ENCODE measurements at regions not wholly inside any gene's neighbourhood (a gene's known extent, or its start where the extent isn't known, plus 50 kb on each side); places are given as distances from the start of the nearest gene placed in this dataset.

DNA sequence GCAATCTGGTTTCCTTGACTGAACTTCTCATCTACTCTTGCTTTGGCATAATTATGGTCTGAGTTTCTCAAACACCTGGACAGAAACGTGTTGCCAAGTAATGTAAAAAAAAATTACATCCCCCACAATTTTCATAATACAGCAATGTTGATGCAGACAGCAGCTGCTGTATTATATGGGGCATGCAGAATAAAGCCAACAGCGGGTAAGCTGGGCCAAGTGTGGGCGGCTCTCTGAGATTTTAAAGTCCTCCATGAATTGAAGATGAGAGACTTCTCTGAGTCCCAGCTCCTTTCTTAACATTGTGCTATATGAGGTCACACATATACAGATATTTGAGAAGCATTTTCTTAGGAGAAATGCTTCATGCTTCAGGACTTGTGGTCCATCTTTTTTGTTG is 881.2 kb downstream of the GALC start:
- Mint-ChIP-seq H3K4me3 (ENCODE audit: unreplicated experiment) (no peak overlapping the region), H3K27me3 (ENCODE audit: unreplicated experiment) (no peaks in the 10 kb centered on the region), H3K27ac (ENCODE audit: unreplicated experiment) (no peak overlapping the region), H3K36me3 (ENCODE audit: low read depth, unreplicated experiment) (no peaks in the 10 kb centered on the region), H3K9me3 (ENCODE audit: unreplicated experiment) (no peaks in the 10 kb centered on the region), H3K4me1 (ENCODE audit: unreplicated experiment) (peaks cover 17% of the 10 kb centered on the region)
- TF ChIP-seq, protein P1, sequence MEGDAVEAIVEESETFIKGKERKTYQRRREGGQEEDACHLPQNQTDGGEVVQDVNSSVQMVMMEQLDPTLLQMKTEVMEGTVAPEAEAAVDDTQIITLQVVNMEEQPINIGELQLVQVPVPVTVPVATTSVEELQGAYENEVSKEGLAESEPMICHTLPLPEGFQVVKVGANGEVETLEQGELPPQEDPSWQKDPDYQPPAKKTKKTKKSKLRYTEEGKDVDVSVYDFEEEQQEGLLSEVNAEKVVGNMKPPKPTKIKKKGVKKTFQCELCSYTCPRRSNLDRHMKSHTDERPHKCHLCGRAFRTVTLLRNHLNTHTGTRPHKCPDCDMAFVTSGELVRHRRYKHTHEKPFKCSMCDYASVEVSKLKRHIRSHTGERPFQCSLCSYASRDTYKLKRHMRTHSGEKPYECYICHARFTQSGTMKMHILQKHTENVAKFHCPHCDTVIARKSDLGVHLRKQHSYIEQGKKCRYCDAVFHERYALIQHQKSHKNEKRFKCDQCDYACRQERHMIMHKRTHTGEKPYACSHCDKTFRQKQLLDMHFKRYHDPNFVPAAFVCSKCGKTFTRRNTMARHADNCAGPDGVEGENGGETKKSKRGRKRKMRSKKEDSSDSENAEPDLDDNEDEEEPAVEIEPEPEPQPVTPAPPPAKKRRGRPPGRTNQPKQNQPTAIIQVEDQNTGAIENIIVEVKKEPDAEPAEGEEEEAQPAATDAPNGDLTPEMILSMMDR (IDR thresholded peaks at IDR 0.05; ENCODE audit: unreplicated experiment) = no peak
- DNase-seq (ENCODE audit: low spot score) = no peak

DNA sequence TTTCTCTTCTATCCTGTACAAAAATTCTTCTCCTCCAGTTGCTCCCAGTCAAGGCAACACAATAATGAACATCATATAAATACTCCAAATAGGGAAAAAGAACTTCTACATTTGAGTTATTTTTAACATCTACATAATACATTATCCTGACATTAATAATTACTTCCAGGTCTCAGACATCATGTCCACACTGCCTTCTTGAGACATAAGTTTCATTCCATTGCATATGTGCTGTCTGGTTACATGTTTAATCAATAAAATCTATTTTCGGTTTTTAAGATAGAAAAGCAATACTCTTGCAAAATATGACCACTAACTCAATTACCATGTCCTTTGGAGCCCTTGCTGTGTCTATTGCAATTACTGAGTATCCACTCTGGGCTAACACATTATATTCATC is 881.9 kb downstream of the GALC start:
- no peak overlapping the region for H3K4me3 Mint-ChIP-seq (ENCODE audit: unreplicated experiment)
- TF ChIP-seq, protein P1 (IDR thresholded peaks at IDR 0.05; ENCODE audit: unreplicated experiment) = no peak
- H3K36me3 Mint-ChIP-seq (ENCODE audit: low read depth, unreplicated experiment) = no peaks in the 10 kb centered on the region
- no peaks in the 10 kb centered on the region for H3K9me3 Mint-ChIP-seq (ENCODE audit: unreplicated experiment)
- no peak overlapping the region for H3K27ac Mint-ChIP-seq (ENCODE audit: unreplicated experiment)
- no peak for DNase-seq (ENCODE audit: low spot score)
- peaks cover 17% of the 10 kb centered on the region for H3K4me1 Mint-ChIP-seq (ENCODE audit: unreplicated experiment)
- H3K27me3 Mint-ChIP-seq (ENCODE audit: unreplicated experiment) = no peaks in the 10 kb centered on the region

DNA sequence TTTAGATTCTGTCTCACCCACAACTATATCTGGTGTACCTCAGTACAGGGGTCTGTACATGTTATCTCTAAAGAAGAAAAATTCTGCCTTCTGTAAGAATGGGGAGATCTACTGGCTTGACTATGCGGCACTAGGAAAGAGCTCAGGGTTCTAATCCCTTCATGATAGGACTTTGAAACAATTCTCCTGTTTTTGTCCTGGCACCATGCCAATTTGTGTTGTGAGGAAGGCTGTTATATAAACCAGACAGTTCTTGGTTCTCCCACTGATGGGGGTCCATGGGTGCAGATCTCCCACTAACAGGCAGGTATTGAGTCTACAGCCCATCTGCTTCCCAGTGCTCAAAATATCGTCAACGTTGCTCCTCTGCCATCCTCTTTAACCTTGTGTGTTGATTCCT is 883.7 kb downstream of the GALC start:
- DNase-seq (ENCODE audit: low spot score) = no peak
- H3K27me3 Mint-ChIP-seq (ENCODE audit: unreplicated experiment) = no peaks in the 10 kb centered on the region
- H3K4me1 Mint-ChIP-seq (ENCODE audit: unreplicated experiment) = peaks cover 17% of the 10 kb centered on the region
- H3K4me3 Mint-ChIP-seq (ENCODE audit: unreplicated experiment) = no peak overlapping the region
- H3K9me3 Mint-ChIP-seq (ENCODE audit: unreplicated experiment) = no peaks in the 10 kb centered on the region
- H3K36me3 Mint-ChIP-seq (ENCODE audit: low read depth, unreplicated experiment) = no peaks in the 10 kb centered on the region
- TF ChIP-seq, protein P1 (IDR thresholded peaks at IDR 0.05; ENCODE audit: unreplicated experiment) = no peak
- no peak overlapping the region for H3K27ac Mint-ChIP-seq (ENCODE audit: unreplicated experiment)

DNA sequence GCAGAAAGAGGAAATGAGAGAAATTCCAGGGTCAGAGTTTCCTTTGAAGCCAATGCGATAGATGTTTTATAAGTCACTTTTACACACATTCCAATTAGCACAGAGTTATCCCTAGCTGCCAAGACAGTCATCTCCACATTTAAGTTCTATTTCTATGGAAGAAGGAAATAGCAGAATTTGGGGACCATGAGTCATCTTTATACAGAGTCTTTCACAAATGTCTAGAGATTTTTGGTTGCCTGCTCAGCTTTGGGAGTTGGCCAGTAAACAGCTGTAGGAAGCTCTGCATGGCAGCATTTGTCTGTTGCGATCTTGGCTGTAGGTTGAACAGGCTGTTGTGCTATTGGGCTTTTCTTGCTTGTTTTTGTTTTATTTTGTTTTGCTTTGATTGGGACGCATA is 884.3 kb downstream of the GALC start:
- TF ChIP-seq, protein P1 (IDR thresholded peaks at IDR 0.05; ENCODE audit: unreplicated experiment) = no peak
- DNase-seq (ENCODE audit: low spot score) = no peak
- peaks cover 17% of the 10 kb centered on the region for H3K4me1 Mint-ChIP-seq (ENCODE audit: unreplicated experiment)
- H3K4me3 Mint-ChIP-seq (ENCODE audit: unreplicated experiment) = no peak overlapping the region
- H3K27me3 Mint-ChIP-seq (ENCODE audit: unreplicated experiment) = no peaks in the 10 kb centered on the region
- H3K36me3 Mint-ChIP-seq (ENCODE audit: low read depth, unreplicated experiment) = no peaks in the 10 kb centered on the region
- no peaks in the 10 kb centered on the region for H3K9me3 Mint-ChIP-seq (ENCODE audit: unreplicated experiment)
- no peak overlapping the region for H3K27ac Mint-ChIP-seq (ENCODE audit: unreplicated experiment)

DNA sequence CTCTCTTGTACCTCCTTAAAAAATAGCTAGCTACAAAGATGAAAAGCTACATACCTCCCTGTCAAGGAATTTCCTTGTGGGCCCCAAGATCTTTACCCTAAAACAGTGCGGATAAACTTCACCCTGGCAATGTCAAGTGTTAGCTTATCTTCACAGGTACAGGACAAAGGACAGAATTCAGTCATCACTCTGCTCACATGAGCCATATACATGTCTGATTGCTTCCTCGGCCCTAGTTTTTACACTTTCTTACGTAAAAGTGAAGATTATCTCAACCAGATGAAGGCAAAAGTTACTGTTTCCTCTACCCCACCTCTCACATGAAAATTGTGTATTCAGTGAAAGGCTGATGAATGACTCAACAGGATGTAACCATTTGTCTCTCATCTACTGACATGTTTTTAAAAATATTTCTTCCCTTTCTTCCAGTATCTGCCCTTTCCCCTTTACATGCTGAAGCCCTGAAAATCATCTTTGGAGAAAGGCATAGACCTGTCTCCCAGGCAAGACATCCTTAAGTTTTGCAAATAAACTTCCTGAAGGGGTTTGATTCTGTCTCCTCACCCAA is 890.1 kb downstream of the GALC start:
- Mint-ChIP-seq H3K27me3 (ENCODE audit: unreplicated experiment) (no peaks in the 10 kb centered on the region), H3K27ac (ENCODE audit: unreplicated experiment) (no peak overlapping the region), H3K9me3 (ENCODE audit: unreplicated experiment) (no peaks in the 10 kb centered on the region), H3K4me1 (ENCODE audit: unreplicated experiment) (peaks cover 17% of the 10 kb centered on the region), H3K36me3 (ENCODE audit: low read depth, unreplicated experiment) (no peaks in the 10 kb centered on the region), H3K4me3 (ENCODE audit: unreplicated experiment) (no peak overlapping the region)
- no peak for DNase-seq (ENCODE audit: low spot score)
- TF ChIP-seq, protein P1 (IDR thresholded peaks at IDR 0.05; ENCODE audit: unreplicated experiment) = no peak
